CD14-positive monocyte (primary cell): ENCODE measurements at regions not wholly inside any gene's neighbourhood (a gene's known extent, or its start where the extent isn't known, plus 50 kb on each side); places are given as distances from the start of the nearest gene placed in this dataset.

Source experiments
- DNase-seq, 3 donors: peaks; one replicate each; pipeline ENCODE4 v3.0.0-alpha.2; 2011 to 2022
- H2AFZ ChIP-seq: 2 replicates; pipeline ENCODE4 v1.6.0; 2012; ENCODE audit warnings: mild to moderate bottlenecking, low read depth, low read length, inconsistent platforms; ENCODE audit not compliant: insufficient read depth, poor library complexity, severe bottlenecking
- H3K27ac ChIP-seq, 2 donors: 1 replicate in 1 of 2; 2 replicates in 1 of 2; pipeline ENCODE4 v1.5.1; 2012 to 2013; ENCODE audit warnings: low read length in 2 of 2, control low read depth in 1 of 2, inconsistent platforms in 1 of 2, low read depth in 1 of 2, mild to moderate bottlenecking in 1 of 2
- H3K27me3 ChIP-seq, 2 donors: one replicate each; pipeline versions ENCODE4 v1.6.0 to v1.6.1; 2011 to 2013; ENCODE audit warnings: low read length in 2 of 2; ENCODE audit not compliant: control insufficient read depth in 2 of 2, insufficient read depth in 2 of 2
- H3K36me3 ChIP-seq, 2 donors: replicated peaks in 1 of 2; 1 replicate in 1 of 2; 2 replicates in 1 of 2; pipeline versions ENCODE4 v1.5.1 to v1.6.1; 2012 to 2013; ENCODE audit warnings: low read length in 2 of 2, control low read depth in 1 of 2, inconsistent platforms in 1 of 2, mild to moderate bottlenecking in 1 of 2; ENCODE audit not compliant: insufficient read depth in 2 of 2, control insufficient read depth in 1 of 2
- H3K4me1 ChIP-seq, 2 donors: 1 replicate in 1 of 2; 2 replicates in 1 of 2; pipeline versions ENCODE4 v1.5.1 to v1.6.1; 2012 to 2013; ENCODE audit warnings: low read length in 2 of 2, control low read depth in 1 of 2, inconsistent platforms in 1 of 2, mild to moderate bottlenecking in 1 of 2, moderate library complexity in 1 of 2; ENCODE audit not compliant: insufficient read depth in 2 of 2, control insufficient read depth in 1 of 2
- H3K4me2 ChIP-seq: replicated peaks from 2 replicates; pipeline ENCODE3; 2012; ENCODE audit warnings: low read length, moderate library complexity, mild to moderate bottlenecking; ENCODE audit not compliant: poor library complexity, severe bottlenecking; ENCODE audit errors: extremely low read depth
- H3K4me3 ChIP-seq, 3 experiments: fragments of 200-600 bp in 1 of 3; sonication (generic) in 1 of 3; replicated peaks in 1 of 3; 1 replicate in 2 of 3; 2 replicates in 1 of 3; pipeline ENCODE4 v1.5.1; 2011 to 2013; ENCODE audit warnings: low read length in 3 of 3, mild to moderate bottlenecking in 3 of 3, control low read depth in 2 of 3, low read depth in 2 of 3, inconsistent platforms in 1 of 3, moderate library complexity in 1 of 3
- H3K79me2 ChIP-seq: 2 replicates; pipeline ENCODE4 v1.6.0; 2012; ENCODE audit warnings: mild to moderate bottlenecking, control low read depth, inconsistent platforms, low read length, moderate library complexity; ENCODE audit not compliant: insufficient read depth
- H3K9ac ChIP-seq: 2 replicates; pipeline ENCODE4 v1.6.0; 2017; ENCODE audit warnings: low read length, mild to moderate bottlenecking; ENCODE audit not compliant: insufficient read depth, poor library complexity, severe bottlenecking
- H3K9me3 ChIP-seq, 2 donors: replicated peaks in 1 of 2; 1 replicate in 1 of 2; 2 replicates in 1 of 2; pipeline versions ENCODE4 v1.5.1 to v1.6.1; 2012 to 2013; ENCODE audit warnings: low read length in 2 of 2, control low read depth in 1 of 2; ENCODE audit not compliant: control insufficient read depth in 1 of 2, insufficient read depth in 1 of 2
- H4K20me1 ChIP-seq: 2 replicates; pipeline ENCODE4 v1.6.0; 2012; ENCODE audit warnings: mild to moderate bottlenecking, low read length, control low read depth, moderate library complexity; ENCODE audit not compliant: insufficient read depth
- H3K27ac Mint-ChIP-seq, 7 donors: one replicate each; pipeline ENCODE4 v1.8.0; 2020; ENCODE audit warnings: mild to moderate bottlenecking in 7 of 7, mixed read lengths in 7 of 7, moderate library complexity in 6 of 7, inconsistent platforms in 2 of 7
- H3K27me3 Mint-ChIP-seq, 3 donors: one replicate each; pipeline ENCODE4 v1.8.0; 2021 to 2022; ENCODE audit warnings: low read depth in 3 of 3, mild to moderate bottlenecking in 3 of 3, mixed read lengths in 3 of 3, moderate library complexity in 3 of 3, inconsistent platforms in 1 of 3
- H3K36me3 Mint-ChIP-seq, 2 donors: one replicate each; pipeline ENCODE4 v1.8.0; 2020; ENCODE audit warnings: mixed read lengths in 2 of 2, inconsistent platforms in 1 of 2, mild to moderate bottlenecking in 1 of 2
- H3K4me1 Mint-ChIP-seq: one replicate; pipeline ENCODE4 v1.8.0; 2020; ENCODE audit warnings: mild to moderate bottlenecking, mixed read lengths
- H3K4me3 Mint-ChIP-seq, 2 donors: one replicate each; pipeline ENCODE4 v1.8.0; 2020; ENCODE audit warnings: mild to moderate bottlenecking in 2 of 2, mixed read lengths in 2 of 2, moderate library complexity in 1 of 2
- H3K9me3 Mint-ChIP-seq, 7 donors: one replicate each; pipeline ENCODE4 v1.8.0; 2020 to 2022; ENCODE audit warnings: mixed read lengths in 7 of 7, mild to moderate bottlenecking in 6 of 7, moderate library complexity in 6 of 7, inconsistent platforms in 2 of 7
- WGBS: methylation state at CpG from one replicate; pipeline ENCODE4 v1.1.5; 2013; ENCODE audit warnings: missing lambda C conversion rate; ENCODE audit not compliant: insufficient coverage; 5-methylcytosine and 5-hydroxymethylcytosine counted together
- intact Hi-C, 2 donors: fragments of 100-400 bp; cut with micrococcal nuclease; formaldehyde crosslinking; loops; one replicate each; pipeline versions ENCODE4 v1.15.0 to v1.15.1; 2023
- TF ChIP-seq, protein P1 (sequence below): fragments of 200-600 bp; IDR thresholded peaks from one replicate; pipeline ENCODE4 v1.8.0; 2022; ENCODE audit warnings: antibody characterized with exemption, mild to moderate bottlenecking

DNA sequence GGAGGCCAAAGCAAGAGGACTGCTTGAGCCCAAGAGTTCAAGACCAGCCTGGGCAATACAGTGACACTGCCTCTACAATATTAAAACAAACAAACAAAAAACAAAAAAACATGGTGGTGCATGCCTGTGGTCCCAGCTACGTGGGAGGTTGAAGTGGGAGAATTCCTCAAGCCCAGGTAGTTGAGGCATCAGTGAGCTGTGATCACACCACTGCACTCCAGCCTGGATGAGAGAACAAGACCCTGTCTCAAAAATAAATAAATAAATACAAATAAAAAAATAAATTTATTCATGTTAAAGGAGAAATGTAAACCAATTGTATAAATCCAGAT, 200.6 kb downstream of the BCHE start:
- WGBS: no CpG with 5 or more reads among the region's 1 CpG
- Histone ChIP-seq H3K4me1 (no peaks in the 10 kb centered on the region), H4K20me1 (no peaks in the 10 kb centered on the region), H3K9ac (no peak overlapping the region), H3K27me3 (no peaks in the 10 kb centered on the region), H2AFZ (no peak overlapping the region), H3K79me2 (no peaks in the 10 kb centered on the region), H3K4me3 (no peak overlapping the region), H3K4me2 (no peak overlapping the region), H3K36me3 (no peaks in the 10 kb centered on the region), H3K9me3 (peaks cover 6 to 11% of the 10 kb centered on the region in 2 donors), H3K27ac (no peak overlapping the region)
- Mint-ChIP-seq H3K9me3 (peaks cover 0 to 12% (median 4%) of the 10 kb centered on the region in 7 donors), H3K36me3 (no peaks in the 10 kb centered on the region), H3K27me3 (no peaks in the 10 kb centered on the region), H3K27ac (no peak overlapping the region), H3K4me1 (no peaks in the 10 kb centered on the region), H3K4me3 (no peak overlapping the region)
- intact Hi-C loops: no loop called here
- no peak for DNase-seq
- TF ChIP-seq, protein P1, sequence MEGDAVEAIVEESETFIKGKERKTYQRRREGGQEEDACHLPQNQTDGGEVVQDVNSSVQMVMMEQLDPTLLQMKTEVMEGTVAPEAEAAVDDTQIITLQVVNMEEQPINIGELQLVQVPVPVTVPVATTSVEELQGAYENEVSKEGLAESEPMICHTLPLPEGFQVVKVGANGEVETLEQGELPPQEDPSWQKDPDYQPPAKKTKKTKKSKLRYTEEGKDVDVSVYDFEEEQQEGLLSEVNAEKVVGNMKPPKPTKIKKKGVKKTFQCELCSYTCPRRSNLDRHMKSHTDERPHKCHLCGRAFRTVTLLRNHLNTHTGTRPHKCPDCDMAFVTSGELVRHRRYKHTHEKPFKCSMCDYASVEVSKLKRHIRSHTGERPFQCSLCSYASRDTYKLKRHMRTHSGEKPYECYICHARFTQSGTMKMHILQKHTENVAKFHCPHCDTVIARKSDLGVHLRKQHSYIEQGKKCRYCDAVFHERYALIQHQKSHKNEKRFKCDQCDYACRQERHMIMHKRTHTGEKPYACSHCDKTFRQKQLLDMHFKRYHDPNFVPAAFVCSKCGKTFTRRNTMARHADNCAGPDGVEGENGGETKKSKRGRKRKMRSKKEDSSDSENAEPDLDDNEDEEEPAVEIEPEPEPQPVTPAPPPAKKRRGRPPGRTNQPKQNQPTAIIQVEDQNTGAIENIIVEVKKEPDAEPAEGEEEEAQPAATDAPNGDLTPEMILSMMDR: no peak

DNA sequence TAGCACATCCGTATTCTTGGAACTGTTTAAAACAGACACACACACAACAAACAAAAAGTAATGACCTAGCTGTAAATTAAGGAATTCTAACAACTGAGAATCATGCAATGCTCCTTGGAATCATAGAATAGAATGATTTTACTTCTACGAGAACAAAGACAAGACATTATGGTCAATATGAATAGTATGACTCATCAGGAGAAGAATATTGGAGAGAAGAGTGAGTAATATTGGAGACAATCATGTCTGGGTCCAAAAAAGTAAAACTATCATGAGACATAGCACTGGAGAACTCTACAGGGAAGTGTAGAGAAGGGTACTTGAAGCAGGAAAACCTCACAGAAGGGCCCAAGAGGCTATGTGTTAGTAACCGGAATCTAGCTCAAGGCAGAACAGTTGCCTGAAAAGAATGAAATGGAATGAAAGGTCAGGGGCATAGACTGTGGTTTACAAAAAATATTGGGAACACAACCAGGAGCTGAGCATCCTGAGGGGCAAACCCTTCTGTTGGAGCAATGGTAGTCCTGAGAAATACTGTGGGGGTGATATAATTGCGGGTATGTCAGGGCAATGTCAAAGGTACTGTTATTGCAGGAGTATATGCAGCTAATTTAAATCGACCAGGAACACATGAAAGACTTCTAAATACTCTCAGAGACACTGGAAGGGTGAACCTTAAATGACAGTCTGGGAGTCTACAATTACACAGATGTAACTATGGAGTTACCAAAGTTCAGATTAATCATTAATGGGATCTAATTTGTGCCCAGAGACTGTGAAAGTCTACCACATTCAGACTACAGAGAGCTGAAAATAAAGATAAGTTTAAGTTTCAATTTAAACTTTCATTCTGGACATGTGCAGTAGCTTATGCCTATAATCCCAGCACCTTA, 201.2 kb downstream of the BCHE start:
- no peaks in the 10 kb centered on the region for H3K36me3 ChIP-seq
- H3K27ac Mint-ChIP-seq: no peak overlapping the region
- no peaks in the 10 kb centered on the region for H3K27me3 Mint-ChIP-seq
- no peak overlapping the region for H3K4me3 Mint-ChIP-seq
- H3K27ac ChIP-seq: no peak overlapping the region
- no peak overlapping the region for H2AFZ ChIP-seq
- 88% methylated on average over 2 of the region's 5 CpGs for WGBS
- H3K4me2 ChIP-seq: no peak overlapping the region
- no peaks in the 10 kb centered on the region for H3K36me3 Mint-ChIP-seq
- H3K9ac ChIP-seq: no peak overlapping the region
- no peak for DNase-seq
- H3K4me1 ChIP-seq: no peaks in the 10 kb centered on the region
- H4K20me1 ChIP-seq: no peaks in the 10 kb centered on the region
- H3K79me2 ChIP-seq: no peaks in the 10 kb centered on the region
- peaks cover 0 to 13% (median 4%) of the 10 kb centered on the region in 7 donors for H3K9me3 Mint-ChIP-seq
- no peaks in the 10 kb centered on the region for H3K27me3 ChIP-seq
- no peaks in the 10 kb centered on the region for H3K4me1 Mint-ChIP-seq
- H3K4me3 ChIP-seq: no peak overlapping the region
- intact Hi-C loops: no loop called here
- TF ChIP-seq, protein P1: no peak
- H3K9me3 ChIP-seq: peaks cover 10 to 11% of the 10 kb centered on the region in 2 donors
